Adrenal gland (tissue), 9 donors: ENCODE measurements at regions not wholly inside any gene's neighbourhood (a gene's known extent, or its start where the extent isn't known, plus 50 kb on each side); places are given as distances from the start of the nearest gene placed in this dataset.

Experiments used
- DNase-seq, 7 donors: peaks; one replicate each; pipeline ENCODE4 v3.0.0-alpha.2; 2019 to 2020
- H3K27ac ChIP-seq, 5 donors: fragments of 200-600 bp; sonication (generic) in 4 of 5; 1 replicate in 3 of 5; 2 replicates in 2 of 5; pipeline versions ENCODE4 v1.5.1 to v1.8.0; 2016 to 2020; ENCODE audit warnings: mild to moderate bottlenecking in 1 of 5
- H3K27me3 ChIP-seq: fragments of 200-600 bp; 2 replicates; pipeline ENCODE4 v1.8.0; 2021
- H3K36me3 ChIP-seq, 2 donors: fragments of 200-600 bp; replicated peaks in 1 of 2; 1 replicate in 1 of 2; 2 replicates in 1 of 2; pipeline versions ENCODE4 v1.5.1 to v1.8.0; 2018 to 2022
- H3K4me1 ChIP-seq, 2 donors: fragments of 200-600 bp; replicated peaks in 1 of 2; 1 replicate in 1 of 2; 2 replicates in 1 of 2; pipeline versions ENCODE4 v1.5.1 to v1.8.0; 2018 to 2021
- H3K4me3 ChIP-seq, 4 donors: fragments of 200-600 bp; sonication (generic) in 3 of 4; one replicate each; pipeline ENCODE4 v1.5.1; 2016 to 2018
- H3K9me3 ChIP-seq, 3 donors: fragments of 200-600 bp; sonication (generic) in 1 of 3; replicated peaks in 1 of 3; 1 replicate in 2 of 3; 2 replicates in 1 of 3; pipeline versions ENCODE4 v1.5.1 to v1.8.0; 2016 to 2021
- POLR2A ChIP-seq, 2 donors: fragments of 450-650 bp; IDR thresholded peaks; one replicate each; pipeline ENCODE4 v1.6.1; 2017; ENCODE audit warnings: antibody characterized with exemption in 2 of 2, mild to moderate bottlenecking in 2 of 2, moderate library complexity in 1 of 2
- WGBS, 4 donors: extraction: QIAGEN DNeasy Blood & Tissue Kit in 2 of 4; methylation state at CpG; one replicate each; pipeline versions ENCODE4 v1.1.5 to v1.1.7; 2013 to 2017; 5-methylcytosine and 5-hydroxymethylcytosine counted together
- intact Hi-C, 2 donors: fragments of 100-400 bp; cut with DNase I; formaldehyde crosslinking; loops; one replicate each; pipeline versions ENCODE4 v1.14.1 to v1.15.0; 2022 to 2023
- TF ChIP-seq, protein P1 (sequence below), 6 experiments: fragments of 450-650 bp in 4 of 6; fragments of 200-600 bp in 2 of 6; sonication (generic) in 1 of 6; IDR thresholded peaks; 1 replicate in 5 of 6; 2 replicates in 1 of 6; pipeline versions ENCODE4 v1.5.1 to v1.8.0; 2016 to 2021; ENCODE audit warnings: antibody characterized with exemption in 6 of 6, mild to moderate bottlenecking in 2 of 6, moderate library complexity in 1 of 6
- donor health status: healthy with polysubstance abuse.
- donor health status: Bipolar disorder and iron deficiency.
- donor health status: DM: yes; HTN: yes; CAD: no.
- donor health status: DM: no; HTN: no; CAD: no.
- donor health status: DM: no; HTN: no; CAD: no.

DNA sequence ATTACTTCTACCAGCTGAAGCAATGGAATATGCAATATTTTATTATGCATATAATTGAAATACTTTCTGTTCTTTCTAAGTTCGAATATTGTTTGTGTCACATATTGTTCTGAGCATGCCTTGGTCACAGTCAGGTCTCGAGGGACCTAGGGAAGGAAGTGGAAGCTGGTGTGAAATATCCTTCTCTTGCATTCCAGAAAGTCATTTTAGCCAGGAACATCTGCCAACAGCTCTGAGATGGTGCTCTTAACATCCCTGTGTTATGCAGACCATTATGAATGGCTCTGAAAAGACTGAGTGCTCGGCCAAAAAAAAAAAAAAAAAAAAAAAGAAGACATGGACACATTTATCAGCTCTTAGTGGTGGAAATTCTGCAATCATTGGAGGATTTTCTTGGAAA, 132.7 kb upstream of the JAG1 start:
- intact Hi-C loops, result no loop called here
- WGBS, 4 donors, result 38 to 44% (median 43%) methylated on average over 3 of the region's 3 CpGs
- peak in 1 of 7 donors; percentile 21 for DNase-seq
- no peaks in the 10 kb centered on the region for H3K27me3 ChIP-seq
- H3K9me3 ChIP-seq, result no peaks in the 10 kb centered on the region
- H3K4me3 ChIP-seq, result no peak overlapping the region
- no peak overlapping the region for H3K27ac ChIP-seq
- TF ChIP-seq POLR2A (IDR thresholded peaks at IDR 0.05), result no peak
- TF ChIP-seq, protein P1, sequence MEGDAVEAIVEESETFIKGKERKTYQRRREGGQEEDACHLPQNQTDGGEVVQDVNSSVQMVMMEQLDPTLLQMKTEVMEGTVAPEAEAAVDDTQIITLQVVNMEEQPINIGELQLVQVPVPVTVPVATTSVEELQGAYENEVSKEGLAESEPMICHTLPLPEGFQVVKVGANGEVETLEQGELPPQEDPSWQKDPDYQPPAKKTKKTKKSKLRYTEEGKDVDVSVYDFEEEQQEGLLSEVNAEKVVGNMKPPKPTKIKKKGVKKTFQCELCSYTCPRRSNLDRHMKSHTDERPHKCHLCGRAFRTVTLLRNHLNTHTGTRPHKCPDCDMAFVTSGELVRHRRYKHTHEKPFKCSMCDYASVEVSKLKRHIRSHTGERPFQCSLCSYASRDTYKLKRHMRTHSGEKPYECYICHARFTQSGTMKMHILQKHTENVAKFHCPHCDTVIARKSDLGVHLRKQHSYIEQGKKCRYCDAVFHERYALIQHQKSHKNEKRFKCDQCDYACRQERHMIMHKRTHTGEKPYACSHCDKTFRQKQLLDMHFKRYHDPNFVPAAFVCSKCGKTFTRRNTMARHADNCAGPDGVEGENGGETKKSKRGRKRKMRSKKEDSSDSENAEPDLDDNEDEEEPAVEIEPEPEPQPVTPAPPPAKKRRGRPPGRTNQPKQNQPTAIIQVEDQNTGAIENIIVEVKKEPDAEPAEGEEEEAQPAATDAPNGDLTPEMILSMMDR (IDR thresholded peaks at IDR 0.05), result no peak
- no peaks in the 10 kb centered on the region for H3K36me3 ChIP-seq
- H3K4me1 ChIP-seq, result no peaks in the 10 kb centered on the region

- Histone ChIP-seq H3K27ac (no peak overlapping the region), H3K4me3 (no peak overlapping the region), H3K27me3 (no peaks in the 10 kb centered on the region), H3K36me3 (no peaks in the 10 kb centered on the region), H3K9me3 (no peaks in the 10 kb centered on the region), H3K4me1 (no peaks in the 10 kb centered on the region)
- WGBS, 4 donors, result 78 to 83% (median 81%) methylated on average over 1 of the region's 1 CpG
- DNase-seq, result no peak
- TF ChIP-seq POLR2A (IDR thresholded peaks at IDR 0.05), result no peak
- TF ChIP-seq, protein P1 (IDR thresholded peaks at IDR 0.05), result no peak
- intact Hi-C loops, result no loop called here
Observed at GRCh38 chr20:10807013-10807412, 133.2 kb upstream of the JAG1 start.

GRCh38 chr20:10812759-10813327, 139.0 kb upstream of the JAG1 start:
- no peaks in the 10 kb centered on the region for H3K27me3 ChIP-seq
- H3K36me3 ChIP-seq, result no peaks in the 10 kb centered on the region
- no peaks in the 10 kb centered on the region for H3K4me1 ChIP-seq
- H3K4me3 ChIP-seq, result no peak overlapping the region
- WGBS, 4 donors, result 82 to 86% (median 83%) methylated on average over 10 of the region's 10 CpGs
- TF ChIP-seq POLR2A (IDR thresholded peaks at IDR 0.05), result no peak
- TF ChIP-seq, protein P1 (IDR thresholded peaks at IDR 0.05), result no peak
- no peak overlapping the region for H3K27ac ChIP-seq
- H3K9me3 ChIP-seq, result no peaks in the 10 kb centered on the region
- intact Hi-C loops, result no loop called here
- DNase-seq, result no peak

DNA sequence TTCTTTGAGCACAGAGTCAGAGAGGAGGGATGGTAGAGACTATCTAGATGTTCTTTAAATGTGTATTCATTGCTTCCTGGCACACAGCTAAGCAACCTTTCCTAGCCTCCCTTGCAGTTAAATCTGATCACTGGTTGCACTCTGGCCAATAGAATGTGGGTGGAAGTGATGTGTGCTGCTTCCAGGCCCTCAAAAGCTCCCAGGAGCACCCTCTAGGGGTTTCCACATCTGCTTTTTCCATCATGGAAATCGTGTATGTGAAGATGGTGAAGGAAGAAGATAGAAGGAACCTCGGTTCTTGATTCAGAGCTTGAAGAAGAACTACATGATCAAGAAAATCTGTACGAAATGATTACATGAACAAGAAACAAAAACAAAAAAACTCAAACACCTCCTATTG, 149.8 kb upstream of the JAG1 start:
- WGBS, 4 donors, result 71 to 86% (median 77%) methylated on average over 3 of the region's 3 CpGs
- no peaks in the 10 kb centered on the region for H3K36me3 ChIP-seq
- no peak overlapping the region for H3K4me3 ChIP-seq

More for the DNA sequence above, 149.8 kb upstream of the JAG1 start:
- Histone ChIP-seq H3K9me3 (no peaks in the 10 kb centered on the region), H3K27me3 (no peaks in the 10 kb centered on the region), H3K4me1 (no peaks in the 10 kb centered on the region), H3K27ac (no peak overlapping the region)
- TF ChIP-seq POLR2A (IDR thresholded peaks at IDR 0.05), result no peak
- TF ChIP-seq, protein P1 (IDR thresholded peaks at IDR 0.05), result no peak
- no peak for DNase-seq
- intact Hi-C loops, result no loop called here
